ENCODE measurements at regions not wholly inside any gene's neighbourhood (a gene's known extent, or its start where the extent isn't known, plus 50 kb on each side); places are given as distances from the start of the nearest gene placed in this dataset.

DNA sequence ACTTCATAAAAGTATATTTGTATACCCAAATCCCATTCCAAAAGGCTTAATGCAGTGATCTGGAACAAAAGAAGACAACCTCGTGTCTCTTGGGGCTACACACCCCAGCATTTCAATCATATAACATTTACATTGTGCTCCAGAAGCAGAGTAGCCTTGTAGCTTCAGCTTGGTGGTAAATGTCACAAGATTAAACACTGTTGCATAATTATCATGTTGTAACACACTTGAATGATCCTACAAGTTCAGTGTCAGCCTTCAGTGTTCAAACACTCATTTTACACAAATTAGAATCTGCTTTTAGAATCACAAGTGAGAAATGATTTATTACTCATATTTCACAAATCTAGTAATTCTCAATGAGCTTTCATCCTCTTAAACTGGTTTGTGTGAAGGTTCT, 122.6 kb downstream of the CNTN3 start:
- H3K27ac ChIP-seq, result no peak overlapping the region
- in situ Hi-C loops (cut with MboI; ENCODE audit: low pct_unique_long_range_greater_than_20kb in 2 of 9, low sequenced_read_pairs in 9 of 9, unreplicated experiment in 9 of 9), result no loop called here
- WGBS, 10 experiments, result 38 to 100% (median 70%) methylated on average over 1 of the region's 1 CpG; no CpG with 5 or more reads in 2 of the 10 experiments
- H3K4me3 ChIP-seq, result no peak overlapping the region
- H3K4me1 ChIP-seq (replicated peaks in 1 of 2), result no peaks in the 10 kb centered on the region
- no peak for ATAC-seq (replicated peaks in 6 of 8)

- H3K27ac ChIP-seq, result no peak overlapping the region
- WGBS, 10 experiments, result 40 to 100% (median 54%) methylated on average over 1 to 3 of the region's 3 CpGs; no CpG with 5 or more reads in 3 of the 10 experiments
- H3K4me1 ChIP-seq (replicated peaks in 1 of 2), result no peaks in the 10 kb centered on the region
- ATAC-seq (replicated peaks in 6 of 8), result peak in 2 of 8 experiments; percentile 28 to 99
- in situ Hi-C loops (cut with MboI; ENCODE audit: low pct_unique_long_range_greater_than_20kb in 2 of 9, low sequenced_read_pairs in 9 of 9, unreplicated experiment in 9 of 9), result no loop called here
- H3K4me3 ChIP-seq, result no peak overlapping the region
These were observed 125.2 kb downstream of the CNTN3 start for GRCh38 chr3:74489050-74489792.

- no peak overlapping the region for H3K4me3 ChIP-seq
- H3K27ac ChIP-seq, result no peak overlapping the region
- ATAC-seq (replicated peaks in 6 of 8), result no peak
- in situ Hi-C loops (cut with MboI; ENCODE audit: low pct_unique_long_range_greater_than_20kb in 2 of 9, low sequenced_read_pairs in 9 of 9, unreplicated experiment in 9 of 9), result no loop called here
- H3K4me1 ChIP-seq (replicated peaks in 1 of 2), result no peaks in the 10 kb centered on the region
These were observed 134.5 kb downstream of the CNTN3 start for GRCh38 chr3:74479915-74480314.

DNA sequence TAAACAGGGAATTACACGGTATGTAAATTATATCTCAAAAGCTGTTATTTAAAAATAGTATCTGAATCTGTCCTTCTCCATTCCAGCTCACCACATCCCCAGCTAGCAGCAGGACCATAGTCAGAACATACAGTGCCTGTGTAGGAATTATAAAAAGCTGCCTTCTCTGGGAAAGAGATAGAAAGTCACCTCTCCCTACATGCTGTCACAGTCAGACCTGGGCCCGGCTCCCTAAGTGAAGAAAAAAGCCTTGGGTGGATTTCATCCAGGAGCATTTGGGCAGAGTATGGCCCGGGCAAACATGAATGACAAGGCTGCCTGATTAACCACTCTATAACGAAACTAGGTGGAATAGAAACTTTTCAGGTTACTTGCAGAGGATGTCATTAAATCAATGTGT, 144.1 kb downstream of the CNTN3 start:
- no peak overlapping the region for H3K27ac ChIP-seq
- WGBS, 10 experiments, result 69 to 100% (median 90%) methylated on average over 1 to 3 of the region's 4 CpGs; no CpG with 5 or more reads in 1 of the 10 experiments
- in situ Hi-C loops (cut with MboI; ENCODE audit: low pct_unique_long_range_greater_than_20kb in 2 of 9, low sequenced_read_pairs in 9 of 9, unreplicated experiment in 9 of 9), result no loop called here
- H3K4me1 ChIP-seq (replicated peaks in 1 of 2), result no peaks in the 10 kb centered on the region
- no peak for ATAC-seq (replicated peaks in 6 of 8)
- no peak overlapping the region for H3K4me3 ChIP-seq

DNA sequence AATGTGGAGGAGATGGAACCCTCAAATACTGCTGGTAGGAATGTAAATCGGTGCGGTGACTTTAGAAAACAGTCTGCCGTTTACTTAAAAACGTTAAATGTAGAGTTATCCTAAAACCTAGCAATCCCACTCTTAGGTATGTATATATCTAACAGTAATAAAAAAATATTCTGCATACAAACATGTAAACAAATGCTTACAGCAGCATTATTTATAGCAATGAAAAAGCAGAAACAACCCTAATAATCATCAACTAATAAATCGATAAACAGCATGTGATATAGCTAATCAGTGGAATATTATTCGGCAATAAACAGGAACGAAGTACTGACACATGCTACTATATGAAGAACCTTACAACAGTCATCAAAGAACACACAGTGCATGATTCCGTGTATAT, 144.7 kb downstream of the CNTN3 start:
- no peak for ATAC-seq (replicated peaks in 6 of 8)
- in situ Hi-C loops (cut with MboI; ENCODE audit: low pct_unique_long_range_greater_than_20kb in 2 of 9, low sequenced_read_pairs in 9 of 9, unreplicated experiment in 9 of 9), result no loop called here
- no peak overlapping the region for H3K27ac ChIP-seq
- H3K4me1 ChIP-seq (replicated peaks in 1 of 2), result no peaks in the 10 kb centered on the region
- no peak overlapping the region for H3K4me3 ChIP-seq
- 80 to 100% (median 92%) methylated on average over 1 to 8 of the region's 8 CpGs for WGBS, 10 experiments

DNA sequence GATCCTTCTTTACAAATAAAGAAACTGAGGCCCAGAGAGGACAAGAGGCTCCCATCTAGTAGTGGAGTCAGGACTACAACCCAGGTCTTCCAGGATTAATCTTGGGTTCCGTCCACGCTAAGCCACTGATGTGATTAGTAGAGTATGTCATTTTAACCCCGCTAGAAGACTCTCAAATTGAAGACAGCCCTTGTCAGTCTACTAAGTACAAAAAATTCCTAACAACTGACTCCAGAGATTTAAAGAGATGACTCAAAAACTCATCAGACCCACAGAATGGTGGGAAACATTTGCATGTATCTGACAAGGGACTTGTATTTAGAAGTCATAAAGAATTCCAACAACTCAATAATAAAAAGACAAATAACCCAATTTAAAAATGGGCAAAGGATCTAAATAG, 145.3 kb downstream of the CNTN3 start:
- in situ Hi-C loops (cut with MboI; ENCODE audit: low pct_unique_long_range_greater_than_20kb in 2 of 9, low sequenced_read_pairs in 9 of 9, unreplicated experiment in 9 of 9), result no loop called here
- no peak overlapping the region for H3K4me3 ChIP-seq
- no peak for ATAC-seq (replicated peaks in 6 of 8)
- 17 to 100% (median 89%) methylated on average over 2 to 3 of the region's 3 CpGs; no CpG with 5 or more reads in 2 of the 10 experiments for WGBS, 10 experiments
- no peak overlapping the region for H3K27ac ChIP-seq
- H3K4me1 ChIP-seq (replicated peaks in 1 of 2), result no peaks in the 10 kb centered on the region

GRCh38 chr3:74465715-74466410, 148.6 kb downstream of the CNTN3 start:
- Histone ChIP-seq H3K4me3 (no peak overlapping the region), H3K4me1 (replicated peaks in 1 of 2) (no peaks in the 10 kb centered on the region), H3K27ac (no peak overlapping the region)
- WGBS, 10 experiments, result 3 to 76% (median 45%) methylated on average over 1 to 4 of the region's 4 CpGs
- peak in 2 of 8 experiments; percentile 67 to 88 for ATAC-seq (replicated peaks in 6 of 8)
- in situ Hi-C loops (cut with MboI; ENCODE audit: low pct_unique_long_range_greater_than_20kb in 2 of 9, low sequenced_read_pairs in 9 of 9, unreplicated experiment in 9 of 9), result no loop called here

GRCh38 chr3:74463515-74463914, 150.9 kb downstream of the CNTN3 start:
- no peak overlapping the region for H3K4me3 ChIP-seq
- 60 to 100% (median 91%) methylated on average over 2 to 4 of the region's 4 CpGs; no CpG with 5 or more reads in 1 of the 10 experiments for WGBS, 10 experiments
- H3K4me1 ChIP-seq (replicated peaks in 1 of 2), result no peaks in the 10 kb centered on the region
- no peak overlapping the region for H3K27ac ChIP-seq
- no peak for ATAC-seq (replicated peaks in 6 of 8)
- in situ Hi-C loops (cut with MboI; ENCODE audit: low pct_unique_long_range_greater_than_20kb in 2 of 9, low sequenced_read_pairs in 9 of 9, unreplicated experiment in 9 of 9), result no loop called here

DNA sequence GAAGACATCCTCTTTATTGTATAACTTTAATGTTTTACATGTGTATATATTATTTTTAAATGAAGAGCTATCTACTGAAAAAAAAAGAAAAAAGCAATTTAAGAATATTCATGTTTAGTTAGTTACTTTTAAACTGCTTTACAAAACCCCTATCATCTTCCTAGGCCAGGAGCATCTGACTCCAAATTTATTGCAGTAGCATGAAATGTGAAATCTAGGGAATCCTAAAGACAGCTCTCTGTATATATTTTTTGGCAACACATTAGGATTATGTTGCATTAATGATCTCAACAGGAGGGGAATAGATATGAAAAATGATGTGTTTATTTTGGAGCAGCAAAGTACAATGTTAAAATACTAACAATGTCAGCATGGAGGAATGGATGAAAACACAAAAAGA, 158.3 kb downstream of the CNTN3 start:
- no peak for ATAC-seq (replicated peaks in 6 of 8)
- H3K4me3 ChIP-seq, result no peak overlapping the region
- H3K27ac ChIP-seq, result no peak overlapping the region
- in situ Hi-C loops (cut with MboI; ENCODE audit: low pct_unique_long_range_greater_than_20kb in 2 of 9, low sequenced_read_pairs in 9 of 9, unreplicated experiment in 9 of 9), result no loop called here
- H3K4me1 ChIP-seq (replicated peaks in 1 of 2), result no peaks in the 10 kb centered on the region

DNA sequence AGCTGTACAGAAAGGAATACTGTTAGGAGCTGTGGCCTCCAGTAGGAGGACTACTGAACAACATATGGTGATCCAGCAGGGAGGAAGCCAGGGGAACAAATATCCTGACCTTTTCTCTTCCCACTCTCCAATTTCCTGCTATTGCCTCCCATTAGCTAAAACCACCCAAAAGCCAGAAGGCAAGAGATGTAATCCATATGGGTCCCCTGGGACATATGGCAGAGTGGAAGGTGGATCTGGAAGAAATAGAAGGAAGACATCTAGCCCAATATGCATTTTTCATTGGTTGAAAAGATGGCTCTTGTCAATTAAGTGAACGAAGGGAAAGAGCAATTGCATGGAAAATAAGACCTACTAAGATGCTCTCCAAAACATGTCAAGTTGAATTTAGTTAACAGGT, 167.2 kb downstream of the CNTN3 start:
- 0 to 100% (median 78%) methylated on average over 1 of the region's 1 CpG; no CpG with 5 or more reads in 5 of the 10 experiments for WGBS, 10 experiments
- ATAC-seq (replicated peaks in 6 of 8), result no peak
- peaks cover 0 to 4% of the 10 kb centered on the region in 2 donors for H3K4me1 ChIP-seq (replicated peaks in 1 of 2)
- no peak overlapping the region for H3K27ac ChIP-seq
- in situ Hi-C loops (cut with MboI; ENCODE audit: low pct_unique_long_range_greater_than_20kb in 2 of 9, low sequenced_read_pairs in 9 of 9, unreplicated experiment in 9 of 9), result no loop called here
- H3K4me3 ChIP-seq, result no peak overlapping the region

- Histone ChIP-seq H3K27ac (no peak overlapping the region), H3K4me3 (no peak overlapping the region), H3K4me1 (replicated peaks in 1 of 2) (peaks cover 0 to 4% of the 10 kb centered on the region in 2 donors)
- 14 to 100% (median 83%) methylated on average over 1 of the region's 1 CpG; no CpG with 5 or more reads in 5 of the 10 experiments for WGBS, 10 experiments
- in situ Hi-C loops (cut with MboI; ENCODE audit: low pct_unique_long_range_greater_than_20kb in 2 of 9, low sequenced_read_pairs in 9 of 9, unreplicated experiment in 9 of 9), result no loop called here
- ATAC-seq (replicated peaks in 6 of 8), result no peak
These were observed 168.9 kb downstream of the CNTN3 start for GRCh38 chr3:74445541-74445940.

GRCh38 chr3:74443102-74443501, 171.4 kb downstream of the CNTN3 start:
- peak in 3 of 8 experiments; percentile 45 to 91 (median 88) for ATAC-seq (replicated peaks in 6 of 8)
- H3K4me1 ChIP-seq (replicated peaks in 1 of 2), result no peaks in the 10 kb centered on the region
- H3K4me3 ChIP-seq, result no peak overlapping the region
- in situ Hi-C loops (cut with MboI; ENCODE audit: low pct_unique_long_range_greater_than_20kb in 2 of 9, low sequenced_read_pairs in 9 of 9, unreplicated experiment in 9 of 9), result no loop called here
- no peak overlapping the region for H3K27ac ChIP-seq

DNA sequence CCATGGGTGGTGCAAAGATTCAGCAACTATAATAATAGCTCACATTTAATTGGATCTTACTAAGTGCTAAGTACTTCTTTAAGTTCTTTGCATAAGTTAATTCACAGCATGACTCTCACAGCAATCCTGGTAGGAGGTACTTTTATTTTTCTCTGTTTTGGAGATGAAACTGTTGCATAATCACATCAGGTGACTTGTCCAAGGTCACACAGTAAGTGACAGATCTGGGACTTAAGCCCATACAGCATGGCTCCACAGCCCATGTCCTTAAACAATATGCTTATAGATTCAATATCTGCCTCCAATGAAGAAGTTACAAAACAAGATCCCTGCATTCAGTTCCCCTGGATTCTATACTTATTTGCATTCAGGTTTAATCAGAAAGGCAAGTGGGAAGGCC, 171.8 kb downstream of the CNTN3 start:
- no peaks in the 10 kb centered on the region for H3K4me1 ChIP-seq (replicated peaks in 1 of 2)
- no peak for ATAC-seq (replicated peaks in 6 of 8)
- in situ Hi-C loops (cut with MboI; ENCODE audit: low pct_unique_long_range_greater_than_20kb in 2 of 9, low sequenced_read_pairs in 9 of 9, unreplicated experiment in 9 of 9), result no loop called here
- H3K4me3 ChIP-seq, result no peak overlapping the region
- no peak overlapping the region for H3K27ac ChIP-seq

DNA sequence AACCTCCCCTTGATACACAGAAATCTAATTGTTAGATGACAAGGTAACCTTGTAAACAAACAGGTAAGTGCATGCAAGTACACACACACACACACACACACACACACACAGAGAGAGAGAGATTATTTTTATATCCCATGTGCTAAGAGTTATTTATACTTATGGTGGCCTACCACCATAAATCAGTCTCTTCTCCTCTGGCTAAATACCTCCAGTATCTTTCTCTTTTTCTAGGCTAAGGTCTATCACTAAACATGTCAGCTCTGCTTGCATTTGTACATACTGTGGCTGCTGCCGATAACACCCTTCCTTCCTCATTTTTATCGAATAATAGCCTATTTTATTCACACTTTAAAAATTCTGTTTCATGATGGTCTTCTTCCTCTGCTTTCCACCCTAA, 172.4 kb downstream of the CNTN3 start:
- no peak overlapping the region for H3K4me3 ChIP-seq
- in situ Hi-C loops (cut with MboI; ENCODE audit: low pct_unique_long_range_greater_than_20kb in 2 of 9, low sequenced_read_pairs in 9 of 9, unreplicated experiment in 9 of 9), result no loop called here
- peak in 4 of 8 experiments; percentile 19 to 71 (median 42) for ATAC-seq (replicated peaks in 6 of 8)
- H3K27ac ChIP-seq, result no peak overlapping the region
- WGBS, 10 experiments, result 81 to 100% (median 88%) methylated on average over 1 to 2 of the region's 2 CpGs
- H3K4me1 ChIP-seq (replicated peaks in 1 of 2), result no peaks in the 10 kb centered on the region
